HFFc6 (cell line): ENCODE measurements at regions not wholly inside any gene's neighbourhood (a gene's known extent, or its start where the extent isn't known, plus 50 kb on each side); places are given as distances from the start of the nearest gene placed in this dataset.
"Not testable (repeated sequence)": the region's sequence is repeated elsewhere in the genome, so short reads cannot be mapped to it uniquely, and the experiment has no call there.

Experiments
- DNase-seq: peaks from one replicate; pipeline ENCODE4 v3.0.0-alpha.2; 2018
- H3K27ac Mint-ChIP-seq: 2 replicates; pipeline ENCODE4 v1.8.0; 2020; ENCODE audit warnings: mild to moderate bottlenecking, mixed read lengths
- H3K27me3 Mint-ChIP-seq: 2 replicates; pipeline ENCODE4 v1.8.0; 2021; ENCODE audit warnings: mild to moderate bottlenecking, moderate library complexity, mixed read lengths; ENCODE audit not compliant: insufficient read depth
- H3K36me3 Mint-ChIP-seq: 2 replicates; pipeline ENCODE4 v1.8.0; 2021; ENCODE audit warnings: low read depth, mixed read lengths
- H3K4me1 Mint-ChIP-seq: 2 replicates; pipeline ENCODE4 v1.8.0; 2020; ENCODE audit warnings: low read depth, mixed read lengths
- H3K4me3 Mint-ChIP-seq: 2 replicates; pipeline ENCODE4 v1.8.0; 2020; ENCODE audit warnings: mild to moderate bottlenecking, moderate library complexity, mixed read lengths
- H3K9me3 Mint-ChIP-seq: 2 replicates; pipeline ENCODE4 v1.8.0; 2020; ENCODE audit warnings: mild to moderate bottlenecking, mixed read lengths
- CTCF ChIP-seq: fragments of 200-600 bp; sonication (generic); IDR thresholded peaks from 2 replicates; pipeline ENCODE4 v1.5.0; 2021; ENCODE audit warnings: antibody characterized with exemption, mild to moderate bottlenecking

GRCh38 chr2:117360586-117360985 lies 453.9 kb upstream of the DDX18 start:
- H3K27ac Mint-ChIP-seq, result no peak overlapping the region
- no peak for TF ChIP-seq CTCF
- H3K36me3 Mint-ChIP-seq, result peaks cover 3% of the 10 kb centered on the region; the same call in 1 of the 2 replicates
- H3K4me3 Mint-ChIP-seq, result no peak overlapping the region
- DNase-seq, result no peak
- H3K9me3 Mint-ChIP-seq, result peaks cover 61% of the 10 kb centered on the region
- H3K4me1 Mint-ChIP-seq, result no peaks in the 10 kb centered on the region
- peaks cover 1% of the 10 kb centered on the region; the same call in 1 of the 2 replicates for H3K27me3 Mint-ChIP-seq

- H3K36me3 Mint-ChIP-seq, result no peaks in the 10 kb centered on the region
- no peaks in the 10 kb centered on the region for H3K4me1 Mint-ChIP-seq
- no peak overlapping the region for H3K4me3 Mint-ChIP-seq
- H3K27me3 Mint-ChIP-seq, result no peaks in the 10 kb centered on the region
- no peak overlapping the region for H3K27ac Mint-ChIP-seq
- peaks cover 26% of the 10 kb centered on the region for H3K9me3 Mint-ChIP-seq
- DNase-seq, result no peak
- no peak for TF ChIP-seq CTCF
Measured at GRCh38 chr2:117378653-117379052, 435.8 kb upstream of the DDX18 start.

GRCh38 chr2:117379928-117380327 lies 434.6 kb upstream of the DDX18 start:
- no peak overlapping the region for H3K27ac Mint-ChIP-seq

GRCh38 chr2:117383997-117384396 lies 430.5 kb upstream of the DDX18 start:
- not testable (repeated sequence) for H3K36me3 Mint-ChIP-seq, H3K4me3 Mint-ChIP-seq, DNase-seq, H3K4me1 Mint-ChIP-seq, H3K27me3 Mint-ChIP-seq, H3K27ac Mint-ChIP-seq
- peaks cover 50% of the 10 kb centered on the region for H3K9me3 Mint-ChIP-seq

More at GRCh38 chr2:117379928-117380327, 434.6 kb upstream of the DDX18 start:
- no peaks in the 10 kb centered on the region for H3K4me1 Mint-ChIP-seq
- H3K36me3 Mint-ChIP-seq, result no peaks in the 10 kb centered on the region
- H3K4me3 Mint-ChIP-seq, result no peak overlapping the region
- H3K27me3 Mint-ChIP-seq, result no peaks in the 10 kb centered on the region
- DNase-seq, result no peak
- TF ChIP-seq CTCF, result no peak
- H3K9me3 Mint-ChIP-seq, result peaks cover 26% of the 10 kb centered on the region

- no peak for TF ChIP-seq CTCF
- no peaks in the 10 kb centered on the region for H3K4me1 Mint-ChIP-seq
- H3K4me3 Mint-ChIP-seq, result no peak overlapping the region
- no peaks in the 10 kb centered on the region; the same call in none of the 2 replicates for H3K27me3 Mint-ChIP-seq
- H3K9me3 Mint-ChIP-seq, result peaks cover 46% of the 10 kb centered on the region
- H3K27ac Mint-ChIP-seq, result no peak overlapping the region
- DNase-seq, result no peak
- no peaks in the 10 kb centered on the region for H3K36me3 Mint-ChIP-seq
Measured at GRCh38 chr2:117396161-117396560, 418.3 kb upstream of the DDX18 start.

- no peaks in the 10 kb centered on the region for H3K36me3 Mint-ChIP-seq
- peaks cover 45% of the 10 kb centered on the region for H3K9me3 Mint-ChIP-seq
- H3K4me3 Mint-ChIP-seq, result no peak overlapping the region
- H3K27me3 Mint-ChIP-seq, result no peaks in the 10 kb centered on the region
- H3K4me1 Mint-ChIP-seq, result no peaks in the 10 kb centered on the region
- no peak overlapping the region for H3K27ac Mint-ChIP-seq
- DNase-seq, result no peak
- no peak for TF ChIP-seq CTCF
Measured at GRCh38 chr2:117401582-117401981, 412.9 kb upstream of the DDX18 start.
